H4 (cell line): ENCODE measurements at regions not wholly inside any gene's neighbourhood (a gene's known extent, or its start where the extent isn't known, plus 50 kb on each side); places are given as distances from the start of the nearest gene placed in this dataset.
"Not testable (repeated sequence)": the region's sequence is repeated elsewhere in the genome, so short reads cannot be mapped to it uniquely, and the experiment has no call there.

Source experiments
- DNase-seq: peaks from one replicate; pipeline ENCODE4 v3.0.0-alpha.2; 2015; ENCODE audit warnings: low spot score

DNA sequence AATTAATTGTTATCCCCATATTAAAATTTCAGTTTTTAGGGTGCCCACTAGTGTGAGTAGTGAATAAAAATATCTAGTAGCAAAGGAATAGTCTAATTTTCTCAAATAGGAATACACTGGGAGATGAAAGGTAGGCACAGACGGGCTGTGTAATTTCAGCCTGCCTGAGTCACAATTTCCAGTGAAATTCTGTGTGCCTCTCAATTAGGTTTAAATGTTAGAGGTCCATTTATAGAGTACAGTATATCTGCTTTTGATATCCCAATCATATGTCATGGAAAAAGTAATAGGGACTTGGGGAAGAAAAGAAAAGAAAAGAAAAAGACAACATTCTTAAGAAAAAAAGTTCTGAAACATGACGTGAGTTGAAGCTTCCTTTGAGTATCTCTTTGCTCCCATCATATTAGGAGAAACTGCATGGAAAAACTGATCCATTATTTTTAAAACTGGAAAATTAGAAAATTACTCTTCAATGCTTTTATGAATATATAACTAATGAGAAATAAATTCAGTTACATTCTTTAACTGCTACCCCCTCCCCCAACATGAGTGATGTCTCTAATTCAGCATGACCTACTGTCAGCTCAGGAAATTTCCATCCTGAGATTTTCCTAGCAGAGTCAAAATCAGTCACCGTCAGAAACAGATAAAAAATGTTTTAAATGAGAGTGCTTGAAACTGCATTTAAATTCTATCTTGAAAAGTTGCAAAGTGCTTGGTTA is 473.8 kb upstream of the HSF2 start:
- no peak for DNase-seq

DNA sequence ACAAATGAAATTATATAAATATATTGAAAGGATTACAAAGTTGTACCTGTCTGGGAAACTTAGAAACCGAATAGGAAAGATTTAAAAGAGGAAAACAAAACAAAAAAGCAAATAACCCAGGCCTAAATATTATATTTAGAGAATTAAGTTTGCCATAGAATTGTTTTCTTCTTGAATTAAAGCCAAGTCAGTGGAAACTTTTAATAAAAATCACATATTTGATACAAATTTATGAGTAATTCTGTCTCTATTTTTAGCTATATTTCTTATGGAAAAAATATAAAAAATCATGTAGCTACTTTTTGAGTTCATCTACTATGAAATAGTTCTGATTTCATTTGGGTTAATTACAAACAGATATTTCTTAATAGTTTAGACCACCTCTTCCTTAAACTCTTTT is 470.2 kb upstream of the HSF2 start:
- DNase-seq = no peak

DNA sequence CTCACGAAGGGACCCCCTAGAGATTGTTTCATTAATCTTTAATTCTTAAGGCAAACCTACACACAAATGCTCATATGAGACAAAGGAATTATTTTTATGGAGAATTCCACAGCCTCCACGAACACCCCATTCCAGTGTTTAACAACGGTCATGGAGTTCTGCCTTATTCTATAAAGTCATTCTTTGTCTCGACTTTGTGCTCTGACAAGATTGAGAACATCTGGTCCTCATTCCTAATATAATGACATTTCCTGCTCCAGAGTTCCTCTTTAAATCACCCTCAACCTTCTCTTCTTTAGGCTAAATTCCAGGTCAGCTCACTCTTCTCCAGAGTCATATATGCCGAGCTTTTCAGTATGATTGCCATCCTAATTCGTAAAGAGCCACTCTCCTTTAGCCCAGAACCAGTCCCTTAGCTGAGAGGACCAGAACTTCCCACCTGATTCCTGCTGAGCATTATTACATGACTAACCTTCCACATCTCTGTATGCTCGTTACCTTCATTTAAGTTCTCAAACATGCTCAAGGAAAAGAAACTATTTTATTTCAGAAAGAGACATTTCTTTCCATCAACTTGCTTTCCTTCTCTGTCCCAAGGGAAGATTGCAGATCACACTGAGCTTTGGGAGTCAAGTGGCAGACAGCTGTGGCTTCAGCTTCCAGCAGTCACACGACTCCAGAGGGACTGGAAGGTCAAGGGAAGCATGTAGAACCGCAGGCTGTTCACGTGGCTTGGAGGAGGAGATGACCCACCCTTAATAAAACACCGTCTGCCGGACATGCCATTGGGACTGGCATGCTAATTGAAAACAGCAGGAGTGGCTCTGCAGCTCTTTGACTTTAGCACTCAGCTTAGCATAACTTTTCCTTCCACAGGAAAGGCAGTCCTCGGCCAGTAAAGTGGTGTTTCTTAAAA is 467.1 kb upstream of the HSF2 start:
- peak; percentile 86 for DNase-seq

DNA sequence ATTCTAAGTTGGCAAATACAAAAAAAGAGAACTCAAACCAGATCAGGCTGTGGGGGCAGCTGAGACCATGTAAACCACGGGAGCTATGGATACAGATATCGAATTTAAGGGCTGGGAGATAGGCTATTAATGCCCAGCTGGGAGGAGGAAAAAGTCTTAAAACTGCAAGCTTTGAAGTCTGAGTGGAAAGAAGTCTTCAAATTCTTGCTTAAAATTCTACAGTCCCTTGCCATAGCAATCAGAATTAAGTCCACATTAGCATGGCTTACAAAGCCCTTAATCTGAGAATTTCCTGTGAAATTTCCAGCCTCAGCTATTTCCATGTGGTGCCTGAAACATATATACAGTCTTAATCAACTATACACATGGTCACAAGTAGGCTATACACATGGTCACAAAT is 465.0 kb upstream of the HSF2 start:
- no peak for DNase-seq

DNA sequence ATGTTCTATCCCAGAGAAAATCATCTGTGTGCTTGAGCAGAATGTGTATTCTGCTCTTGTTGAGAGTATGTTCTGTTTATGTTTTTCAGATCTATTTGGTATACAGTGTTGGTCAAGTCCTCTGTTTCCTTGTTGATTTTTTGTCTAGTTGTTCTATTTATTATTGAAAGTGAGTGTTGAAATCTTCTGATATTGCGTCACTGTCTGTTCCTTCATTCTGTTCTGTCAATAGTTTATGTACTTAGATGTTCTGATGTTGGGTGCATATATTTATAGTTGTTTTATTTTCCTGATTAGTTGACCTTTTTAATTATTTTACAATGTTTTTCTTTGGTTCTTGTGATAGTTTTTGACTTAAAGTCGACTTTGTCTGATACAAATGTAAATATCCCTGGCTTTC is 458.7 kb upstream of the HSF2 start:
- no peak for DNase-seq

DNA sequence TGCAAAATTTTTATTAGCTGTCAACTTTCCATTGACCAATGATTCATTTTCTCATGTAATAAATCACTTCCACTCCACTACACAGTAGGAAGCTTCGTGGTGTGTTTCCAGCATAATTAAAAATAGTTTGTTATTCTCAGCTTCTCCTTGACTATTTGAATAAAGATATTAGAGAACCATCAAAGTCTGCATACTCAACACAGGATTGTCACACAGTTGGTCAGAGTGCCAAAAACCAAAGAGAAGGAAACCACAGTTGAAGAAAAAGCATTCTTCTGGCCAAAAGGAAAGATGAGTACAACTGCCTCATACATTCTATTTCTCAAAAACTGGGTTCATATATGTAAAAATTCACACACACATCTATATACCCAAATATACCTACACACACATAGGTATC is 455.1 kb upstream of the HSF2 start:
- no peak for DNase-seq

DNA sequence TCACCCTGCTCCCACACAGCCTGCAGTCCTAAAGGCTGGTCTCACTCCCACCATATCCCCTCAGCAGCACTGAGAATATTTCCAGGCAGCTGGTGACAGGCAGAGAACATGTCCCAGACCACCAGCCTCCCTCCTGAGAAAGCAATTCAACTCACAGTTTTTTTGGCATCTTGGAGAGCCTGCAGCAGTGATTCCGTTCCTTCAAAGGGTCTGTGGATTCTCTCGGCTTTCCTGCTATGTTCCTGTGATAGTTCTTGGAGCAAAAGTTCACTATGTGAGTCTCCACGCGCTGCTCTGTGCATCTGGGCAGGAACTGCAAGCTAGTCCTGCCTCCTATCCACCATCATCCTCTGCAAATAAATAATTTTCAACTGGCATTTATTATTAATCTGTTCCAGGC is 448.3 kb upstream of the HSF2 start:
- DNase-seq = no peak

DNA sequence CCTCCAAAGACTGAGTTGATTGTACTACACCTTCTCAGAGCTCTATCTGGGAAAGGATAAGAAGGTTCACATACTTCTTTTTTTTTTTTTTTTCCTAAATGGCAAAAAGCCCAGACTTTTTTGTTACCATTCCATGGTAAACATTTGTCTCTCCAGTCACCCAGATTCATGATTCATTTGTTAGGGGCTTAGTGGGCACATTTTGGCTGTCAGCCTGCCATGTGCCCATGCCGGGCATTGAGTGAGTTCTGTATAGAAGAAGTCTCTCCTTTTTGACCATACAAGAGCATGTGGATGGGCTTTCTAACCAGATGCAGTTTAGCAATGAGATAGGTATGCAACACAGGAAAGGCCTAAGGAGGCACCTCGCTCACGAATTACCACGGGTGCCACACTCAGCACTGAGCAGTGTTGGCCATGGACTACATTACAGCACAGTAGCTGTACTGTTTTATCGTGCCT is 447.5 kb upstream of the HSF2 start:
- peak; percentile 90 for DNase-seq

DNA sequence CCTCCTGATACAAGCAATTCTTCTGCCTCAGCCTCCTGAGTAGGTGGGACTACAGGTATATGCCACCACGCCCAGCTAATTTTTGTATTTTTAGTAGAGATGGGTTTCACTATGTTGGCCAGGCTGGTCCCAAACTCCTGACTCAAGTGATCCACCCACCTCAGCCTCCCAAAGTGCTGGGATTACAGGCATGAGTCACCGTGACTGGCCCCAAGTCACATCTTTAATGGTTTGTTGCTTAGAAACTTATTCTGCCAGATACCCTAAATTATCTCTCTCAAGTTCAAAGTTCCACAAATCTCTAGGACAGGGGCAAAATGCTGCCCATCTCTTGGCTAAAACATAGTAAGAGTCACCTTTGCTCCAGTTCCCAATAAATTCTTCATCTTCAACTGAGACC is 444.1 kb upstream of the HSF2 start:
- DNase-seq = not testable (repeated sequence)

DNA sequence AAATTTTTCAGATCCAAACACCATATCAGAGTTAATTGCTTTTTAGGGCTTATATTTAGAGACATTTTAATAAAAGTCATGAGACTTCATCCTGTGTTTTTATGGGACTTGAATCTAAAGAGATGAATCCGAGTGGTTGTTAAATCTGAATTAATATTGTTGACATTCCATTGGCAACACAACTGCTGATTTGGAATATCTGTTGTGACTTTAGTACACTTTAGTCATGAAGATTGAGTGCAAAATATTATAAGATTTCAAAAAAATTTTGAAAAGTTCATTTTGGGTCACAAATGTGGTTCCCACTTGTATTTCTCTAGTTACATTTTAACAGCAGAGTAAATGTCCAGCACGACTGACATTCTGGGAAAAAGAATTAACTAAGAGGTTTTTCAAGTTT is 442.7 kb upstream of the HSF2 start:
- DNase-seq = no peak

DNA sequence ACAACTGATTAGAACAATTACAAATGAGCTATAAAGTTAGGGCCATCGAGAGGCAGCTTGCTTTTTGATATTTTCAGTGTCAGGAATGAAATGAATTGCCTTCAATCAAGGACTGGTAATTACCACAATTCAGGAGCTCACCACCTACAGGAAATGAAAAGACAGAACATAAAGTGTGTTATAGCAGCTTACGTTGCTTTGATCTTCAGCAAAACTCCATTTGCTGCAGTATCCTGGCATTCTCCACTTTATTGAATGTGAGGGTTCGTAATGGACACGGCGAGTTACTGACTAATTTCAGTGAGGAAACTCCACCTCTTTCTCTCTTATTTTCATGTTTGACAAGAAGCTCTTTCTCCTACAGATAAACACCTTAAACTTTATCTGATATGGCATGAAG is 440.0 kb upstream of the HSF2 start:
- no peak for DNase-seq

DNA sequence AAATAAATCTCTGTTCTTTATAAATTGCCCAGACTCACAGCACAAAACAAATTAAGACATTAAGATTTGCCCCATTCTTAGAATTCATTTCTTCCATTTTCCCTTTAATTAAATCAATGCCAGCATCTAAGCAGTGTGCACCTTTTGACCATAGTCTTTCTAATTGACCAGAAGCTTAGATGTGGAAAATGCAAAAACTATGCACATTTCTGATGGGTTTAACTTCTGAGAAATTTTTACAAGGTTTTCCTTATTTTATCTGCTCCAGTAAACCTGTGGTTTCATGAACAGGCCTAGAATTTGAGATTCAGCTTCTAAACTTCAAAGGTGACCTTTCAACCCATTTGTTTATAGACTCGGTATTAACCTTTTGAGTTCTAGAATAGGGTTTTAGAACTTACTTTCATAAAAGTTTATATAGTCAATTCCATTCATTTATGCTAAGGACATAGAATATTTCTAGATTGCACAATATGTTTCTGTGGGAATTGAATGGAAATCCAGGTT is 437.8 kb upstream of the HSF2 start:
- DNase-seq = no peak

DNA sequence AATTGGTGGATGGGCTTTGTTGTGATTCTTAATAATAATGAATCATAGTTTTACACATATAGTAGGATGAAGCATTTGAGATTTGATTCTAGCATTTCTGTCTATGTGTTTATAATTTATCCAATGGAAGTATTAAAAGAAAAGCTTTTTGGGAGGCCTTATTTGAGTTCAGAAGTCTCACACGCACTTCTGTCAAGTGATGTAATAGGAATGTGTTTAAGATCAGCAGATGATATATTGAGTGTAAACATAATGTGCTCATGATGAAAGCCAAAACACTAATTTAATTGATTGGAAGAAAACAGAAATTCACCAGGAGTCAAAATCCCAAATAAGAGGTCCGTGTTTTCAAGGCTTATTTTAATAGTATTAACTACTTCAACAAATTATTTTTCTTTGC is 435.6 kb upstream of the HSF2 start:
- no peak for DNase-seq

DNA sequence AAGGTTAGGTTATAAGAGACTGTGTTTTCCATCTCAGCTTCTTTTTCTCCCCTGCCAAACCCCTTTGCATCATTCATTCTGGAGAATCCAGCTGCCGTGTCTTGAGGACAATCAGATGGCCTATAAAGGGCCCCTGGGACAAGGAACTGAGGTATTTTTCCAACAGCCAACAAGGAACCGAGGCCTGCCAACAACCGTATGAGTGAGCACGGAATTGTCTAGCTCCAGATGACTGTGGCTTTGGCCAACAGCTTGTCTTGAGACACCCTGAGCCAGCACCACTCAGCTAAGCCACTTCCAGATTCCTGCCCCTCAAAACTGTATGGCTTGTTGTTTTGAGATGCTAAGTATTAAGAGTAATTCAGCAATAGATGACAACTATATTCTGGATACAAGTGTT is 433.7 kb upstream of the HSF2 start:
- DNase-seq = no peak

DNA sequence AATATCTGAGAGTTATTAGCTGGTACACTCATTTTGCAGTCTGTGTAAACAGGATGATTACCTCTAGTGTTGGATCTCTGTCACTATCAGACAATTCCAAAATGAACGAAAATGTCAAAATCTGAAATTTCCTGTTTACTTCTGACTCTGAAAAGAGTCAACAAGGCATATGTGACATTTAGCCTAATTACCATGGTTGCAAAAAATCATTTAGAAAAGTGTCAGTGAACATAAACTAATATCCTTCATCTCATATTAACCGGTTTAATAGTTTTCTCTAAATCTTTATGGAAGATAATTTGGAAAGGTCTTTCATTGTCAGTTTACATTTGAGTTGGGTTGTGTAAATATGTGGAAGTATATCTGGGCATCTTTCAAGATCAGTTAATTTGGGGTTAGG is 431.8 kb upstream of the HSF2 start:
- no peak for DNase-seq

DNA sequence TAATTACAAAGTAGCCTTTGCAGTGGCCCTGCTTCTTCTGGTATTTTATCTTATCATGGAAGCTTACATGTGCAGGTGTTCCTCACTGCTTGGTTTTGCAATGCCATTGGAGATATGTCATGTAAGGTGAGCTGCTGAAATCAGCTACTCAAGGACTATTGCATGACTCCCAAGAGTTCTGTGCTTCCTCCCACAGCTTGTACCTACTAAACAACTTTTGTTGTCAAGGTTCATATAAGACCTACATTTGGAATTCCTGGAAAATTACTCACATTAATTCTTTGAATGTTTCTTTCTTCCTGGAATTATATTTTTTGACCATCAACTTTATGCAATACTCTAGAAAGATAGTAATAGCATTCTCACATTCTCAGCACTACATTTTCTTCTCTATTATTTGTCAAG is 427.5 kb upstream of the HSF2 start:
- DNase-seq = no peak

DNA sequence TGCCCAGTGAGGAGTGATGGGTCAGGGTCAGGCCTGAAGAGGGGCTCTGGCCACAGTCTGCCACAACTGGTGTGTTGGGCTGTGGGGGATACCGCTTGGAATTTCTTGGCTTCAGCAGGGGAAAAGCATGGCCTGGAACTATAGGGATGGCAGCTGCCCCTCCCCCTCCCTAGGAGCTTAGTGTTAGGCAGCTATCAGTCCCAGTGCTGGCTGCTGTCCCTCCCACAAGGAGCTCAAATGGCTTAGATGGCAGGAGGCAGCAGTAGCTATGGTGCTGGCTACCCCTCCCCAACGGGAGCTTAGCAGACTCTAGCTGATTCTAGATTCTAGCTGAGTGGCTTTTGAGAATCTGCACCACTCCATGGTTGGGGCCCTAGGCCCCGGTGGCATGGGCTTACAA is 414.5 kb upstream of the HSF2 start:
- no peak for DNase-seq

DNA sequence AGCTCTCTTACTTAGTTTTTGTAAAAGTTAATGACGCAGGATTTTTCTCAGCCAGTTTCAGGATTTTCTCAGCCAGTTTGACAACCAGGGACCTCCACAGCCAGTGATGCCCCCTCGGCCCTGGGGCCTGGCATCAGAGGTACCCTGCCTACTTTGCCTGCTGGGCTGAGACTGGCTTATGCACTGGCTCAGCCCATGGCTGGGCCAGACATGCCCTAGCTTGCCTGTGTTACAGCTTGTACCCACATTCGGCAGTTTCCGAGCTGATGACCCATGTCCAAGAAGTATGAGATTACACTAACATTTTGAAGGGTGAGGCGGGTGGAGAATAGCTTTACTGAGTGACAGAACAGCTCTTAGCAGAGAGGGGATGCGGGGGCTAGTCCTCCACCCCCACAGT is 406.1 kb upstream of the HSF2 start:
- DNase-seq = no peak

DNA sequence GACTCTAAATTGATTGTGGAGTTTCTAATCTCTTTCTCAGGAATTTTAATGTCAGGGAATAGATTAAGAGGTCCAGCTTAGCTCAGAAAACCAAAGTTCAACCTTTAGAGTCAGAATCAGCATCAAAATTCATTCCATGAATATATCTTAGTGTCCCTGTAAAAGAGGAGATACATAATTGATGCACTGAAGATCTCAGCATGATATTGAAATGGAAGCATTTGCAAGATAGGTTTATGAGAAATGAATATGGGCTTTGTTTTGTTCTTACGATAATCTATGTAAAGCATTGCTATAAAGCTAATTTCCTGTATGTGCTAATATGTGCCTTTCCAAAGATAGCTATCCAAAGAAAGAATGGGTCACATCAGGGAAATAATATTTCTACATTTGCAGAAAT is 404.5 kb upstream of the HSF2 start:
- no peak for DNase-seq

DNA sequence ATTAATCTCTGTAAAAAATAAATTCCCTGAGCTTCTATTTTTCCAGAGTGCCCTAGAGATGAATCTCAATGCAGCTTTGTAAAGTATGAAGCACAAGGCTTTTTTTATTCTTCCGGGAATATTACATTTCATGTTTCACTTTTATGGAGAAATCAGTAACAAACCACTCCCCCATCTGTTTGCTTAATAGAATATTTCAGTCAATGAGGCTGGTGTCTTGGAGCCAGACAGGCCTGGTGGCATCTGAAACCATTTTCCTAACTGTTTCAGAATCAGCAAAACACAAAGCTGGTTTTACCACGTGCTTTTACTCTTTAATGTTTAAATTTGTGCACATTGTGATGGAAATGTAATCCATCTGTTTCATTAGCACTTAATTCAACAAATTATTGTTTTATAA is 400.8 kb upstream of the HSF2 start:
- no peak for DNase-seq

DNA sequence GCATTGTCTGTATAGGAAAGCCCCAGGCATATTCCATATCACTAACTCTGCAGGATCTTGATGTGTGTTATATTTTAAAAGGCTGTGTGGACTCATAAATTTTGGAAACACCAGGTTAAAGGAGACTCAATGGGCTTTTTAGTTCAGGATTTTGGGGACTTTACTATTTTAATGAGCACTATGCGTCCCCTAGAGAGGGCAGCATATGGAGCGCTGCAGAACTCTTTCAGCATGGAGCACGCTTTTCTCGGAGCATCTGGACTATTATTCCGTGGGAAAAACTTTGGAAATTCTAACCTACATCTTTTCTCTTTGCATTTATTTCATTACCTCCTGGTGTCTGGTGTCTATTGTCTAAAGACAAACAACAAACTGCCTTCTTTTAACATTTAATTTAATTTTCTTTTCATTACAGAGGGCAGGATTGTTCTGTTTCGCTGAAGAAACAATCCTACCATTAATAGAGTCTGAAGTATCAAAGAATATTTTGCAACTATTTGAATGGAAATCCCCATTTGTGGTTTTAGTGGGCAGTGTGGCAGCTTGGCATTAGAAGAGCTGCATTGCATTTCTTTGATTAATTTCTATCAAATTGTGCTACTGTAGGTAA is 399.9 kb upstream of the HSF2 start:
- DNase-seq = no peak

DNA sequence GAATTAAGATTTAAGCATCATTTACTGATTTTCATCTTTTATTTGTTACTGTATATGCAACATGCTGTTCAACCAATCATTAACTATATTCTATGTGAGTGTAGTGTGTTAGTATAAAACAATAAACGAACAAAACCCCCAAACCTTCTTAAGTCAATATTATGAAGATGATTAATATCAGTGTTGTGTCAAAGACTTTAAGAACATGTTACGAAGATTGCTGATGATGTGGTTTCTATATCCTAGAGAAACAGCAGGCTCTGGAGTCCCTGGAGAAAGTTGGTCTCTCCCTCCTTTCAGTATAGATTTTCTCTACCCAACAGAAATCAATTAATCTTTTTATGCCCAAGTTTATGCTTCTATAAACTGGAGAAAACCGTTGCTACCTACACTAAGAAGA is 393.8 kb upstream of the HSF2 start:
- no peak for DNase-seq

DNA sequence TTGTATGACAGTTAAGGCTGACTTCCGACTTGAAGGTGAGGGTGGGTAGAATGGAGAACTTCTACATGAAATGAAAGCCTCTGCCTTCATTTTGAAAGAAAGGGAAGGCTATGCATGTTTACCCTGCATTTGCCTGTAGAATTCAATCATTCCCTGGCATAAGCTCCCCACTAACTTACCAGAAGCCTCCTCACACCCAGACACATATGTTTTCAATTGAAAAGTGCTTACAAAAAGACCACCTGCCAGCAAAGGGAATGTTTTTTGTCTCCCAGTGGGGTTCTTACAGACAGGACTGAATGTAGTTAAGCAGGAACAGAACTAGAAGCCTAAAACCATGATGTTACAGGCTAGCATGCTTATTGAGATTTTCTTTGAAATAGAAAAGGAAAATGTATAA is 392.1 kb upstream of the HSF2 start:
- no peak for DNase-seq
